ENCODE measurements at regions not wholly inside any gene's neighbourhood (a gene's known extent, or its start where the extent isn't known, plus 50 kb on each side); places are given as distances from the start of the nearest gene placed in this dataset.
"Not testable (repeated sequence)": the region's sequence is repeated elsewhere in the genome, so short reads cannot be mapped to it uniquely, and the experiment has no call there.

DNA sequence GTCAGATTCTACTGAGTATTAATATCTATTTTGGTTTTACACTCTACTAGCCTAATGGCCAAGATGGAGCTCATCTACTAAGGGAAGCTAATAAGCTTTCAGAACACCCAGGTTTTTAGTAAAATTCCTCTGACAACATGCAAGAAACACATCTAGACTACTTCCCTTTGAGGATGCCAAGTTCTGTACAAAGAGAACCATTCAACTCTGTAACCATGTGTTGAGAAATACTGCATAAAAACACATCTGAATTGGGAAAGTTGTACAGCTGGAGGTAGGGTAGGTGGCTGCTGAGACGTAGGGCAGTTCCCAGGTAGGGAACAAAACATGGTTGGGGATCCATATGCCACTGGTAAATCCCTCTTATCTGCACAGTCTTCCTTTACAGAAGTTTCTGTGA, 66.2 kb downstream of the SC5D start:
- no peak for DNase-seq (ENCODE audit: low spot score)

DNA sequence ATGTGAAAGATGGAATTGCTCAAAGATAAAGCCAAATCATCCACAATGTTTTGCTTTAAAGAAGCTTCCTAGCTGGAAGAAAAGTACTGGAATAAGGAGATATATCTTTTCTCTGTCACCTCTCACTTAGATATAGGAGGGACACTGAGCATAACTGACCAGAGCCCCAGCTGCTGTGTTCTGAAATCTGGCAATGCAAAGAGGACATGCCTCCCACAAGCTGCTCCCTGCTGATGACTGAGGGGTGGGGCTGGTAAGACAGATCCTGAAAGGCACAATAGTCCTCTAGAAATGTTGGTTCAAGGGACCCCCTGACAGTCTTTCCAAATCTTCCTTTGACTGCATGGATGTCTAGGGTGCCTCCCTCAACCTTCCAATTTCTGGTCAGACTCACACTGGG, 67.0 kb downstream of the SC5D start:
- DNase-seq (ENCODE audit: low spot score): no peak

DNA sequence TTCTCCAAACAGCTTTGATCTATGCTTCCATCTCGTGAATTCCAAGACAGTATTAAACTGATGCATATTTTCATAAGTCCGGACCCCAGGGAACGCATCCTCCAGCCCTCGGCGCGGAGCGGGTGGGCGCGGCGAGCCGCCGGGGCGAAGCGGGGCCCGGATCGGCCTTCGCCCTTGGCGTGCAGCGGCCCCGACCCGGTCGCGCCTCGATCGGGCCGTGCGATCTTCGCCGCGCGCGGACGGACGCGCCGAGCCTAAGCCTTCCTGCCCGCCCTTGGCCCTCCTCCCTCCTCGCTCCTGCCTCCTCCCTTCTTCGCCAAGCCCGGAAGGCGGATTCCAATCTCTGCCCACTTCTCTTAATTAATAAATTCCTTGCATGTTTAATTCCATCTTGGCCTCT, 70.4 kb downstream of the SC5D start:
- DNase-seq (ENCODE audit: low spot score): not testable (repeated sequence)

DNA sequence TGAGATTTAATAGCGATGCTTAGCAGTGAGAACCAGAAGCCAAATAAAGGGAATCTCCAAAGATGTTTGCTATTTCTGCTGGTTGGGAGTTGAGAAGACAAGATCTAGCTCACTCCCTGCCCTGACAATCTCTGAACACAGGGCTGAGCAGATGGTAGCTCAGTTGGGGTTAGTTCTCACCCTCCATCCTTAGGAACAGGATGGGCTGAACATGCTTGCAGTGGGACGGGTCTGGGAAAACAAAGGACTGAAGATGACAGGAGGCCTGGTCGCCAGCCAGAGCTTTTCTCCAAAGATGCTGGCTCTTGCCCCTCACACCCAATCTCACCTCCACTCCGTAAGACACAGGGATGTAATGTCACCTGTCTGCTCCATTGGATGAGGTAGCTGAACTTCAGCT, 72.7 kb downstream of the SC5D start:
- DNase-seq (ENCODE audit: low spot score): no peak

DNA sequence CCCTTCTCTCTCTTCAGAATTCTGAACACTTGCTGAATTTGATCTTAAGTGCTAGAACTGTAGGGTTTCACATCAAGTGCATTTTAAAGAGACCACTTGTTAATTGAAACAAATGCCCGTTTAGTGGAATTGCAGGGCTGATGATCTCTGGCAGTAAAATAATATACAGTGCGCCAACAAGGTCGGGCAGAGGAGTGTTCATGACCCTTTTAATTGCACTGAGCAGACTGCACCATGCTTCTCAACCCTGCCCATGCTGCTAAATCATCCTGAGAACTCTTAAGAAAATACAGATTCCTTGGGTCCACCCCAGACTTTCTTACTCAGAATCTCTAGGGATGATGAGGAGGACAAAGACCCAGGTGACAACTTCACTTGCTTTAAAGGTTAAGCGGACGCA, 73.5 kb downstream of the SC5D start:
- DNase-seq (ENCODE audit: low spot score): no peak

DNA sequence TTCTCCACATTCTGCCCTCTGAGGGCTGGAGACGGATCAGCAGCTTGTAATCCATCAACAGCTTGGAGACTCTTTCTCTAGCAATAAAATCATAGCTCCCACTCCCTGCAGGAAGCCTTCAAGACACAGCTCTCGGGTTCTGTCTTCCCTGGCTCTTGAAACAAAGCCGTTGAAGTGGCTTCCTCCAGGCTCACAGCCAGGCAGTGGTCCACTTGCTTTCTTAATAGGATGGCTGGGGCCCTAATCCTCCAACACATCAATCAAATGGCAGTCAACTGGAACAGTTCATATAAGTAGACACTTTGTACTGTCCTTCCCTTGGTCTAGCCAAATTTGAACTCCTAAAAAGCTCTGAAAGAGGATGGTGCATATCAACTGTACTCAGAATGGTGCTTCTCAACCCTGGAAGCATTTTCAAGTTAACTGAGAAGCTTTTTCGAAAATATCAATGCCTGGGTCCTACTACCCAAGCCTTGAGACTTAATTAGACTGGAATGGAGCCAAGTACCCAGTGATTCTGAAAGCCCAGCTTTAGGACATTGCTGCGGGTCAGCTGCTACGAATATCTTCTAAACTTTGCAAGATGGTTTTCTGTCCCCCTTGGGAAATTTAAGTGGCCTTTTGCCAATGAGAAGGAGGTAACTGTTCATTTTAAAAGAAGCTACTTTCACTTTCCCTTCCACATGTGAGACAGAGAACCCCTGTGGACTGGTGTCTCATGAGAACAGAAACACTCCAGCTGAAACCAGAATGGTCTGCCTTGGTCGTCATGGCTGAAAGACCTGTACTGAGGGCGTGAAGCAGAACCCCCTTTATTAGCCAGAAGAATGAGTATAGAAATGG, 74.7 kb downstream of the SC5D start:
- no peak for DNase-seq (ENCODE audit: low spot score)

DNA sequence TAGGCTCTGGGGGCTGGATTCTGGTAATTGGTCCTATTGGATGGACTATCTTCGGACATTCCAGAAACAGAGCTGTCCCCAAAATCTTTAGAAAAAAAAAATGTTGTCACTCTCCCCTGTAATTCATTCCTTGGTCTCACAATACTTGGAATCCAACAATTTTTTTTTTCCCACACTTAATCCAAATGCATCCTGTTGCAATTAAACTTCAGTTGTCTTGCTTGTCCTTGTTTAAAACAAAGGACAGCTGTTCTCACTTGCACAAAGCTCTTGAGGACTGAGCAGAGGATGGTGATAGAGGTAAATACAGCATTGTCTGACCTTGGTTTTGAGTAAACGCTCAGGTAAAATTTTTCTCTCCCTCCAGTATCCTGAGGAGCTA, 75.3 kb downstream of the SC5D start:
- no peak for DNase-seq (ENCODE audit: low spot score)

DNA sequence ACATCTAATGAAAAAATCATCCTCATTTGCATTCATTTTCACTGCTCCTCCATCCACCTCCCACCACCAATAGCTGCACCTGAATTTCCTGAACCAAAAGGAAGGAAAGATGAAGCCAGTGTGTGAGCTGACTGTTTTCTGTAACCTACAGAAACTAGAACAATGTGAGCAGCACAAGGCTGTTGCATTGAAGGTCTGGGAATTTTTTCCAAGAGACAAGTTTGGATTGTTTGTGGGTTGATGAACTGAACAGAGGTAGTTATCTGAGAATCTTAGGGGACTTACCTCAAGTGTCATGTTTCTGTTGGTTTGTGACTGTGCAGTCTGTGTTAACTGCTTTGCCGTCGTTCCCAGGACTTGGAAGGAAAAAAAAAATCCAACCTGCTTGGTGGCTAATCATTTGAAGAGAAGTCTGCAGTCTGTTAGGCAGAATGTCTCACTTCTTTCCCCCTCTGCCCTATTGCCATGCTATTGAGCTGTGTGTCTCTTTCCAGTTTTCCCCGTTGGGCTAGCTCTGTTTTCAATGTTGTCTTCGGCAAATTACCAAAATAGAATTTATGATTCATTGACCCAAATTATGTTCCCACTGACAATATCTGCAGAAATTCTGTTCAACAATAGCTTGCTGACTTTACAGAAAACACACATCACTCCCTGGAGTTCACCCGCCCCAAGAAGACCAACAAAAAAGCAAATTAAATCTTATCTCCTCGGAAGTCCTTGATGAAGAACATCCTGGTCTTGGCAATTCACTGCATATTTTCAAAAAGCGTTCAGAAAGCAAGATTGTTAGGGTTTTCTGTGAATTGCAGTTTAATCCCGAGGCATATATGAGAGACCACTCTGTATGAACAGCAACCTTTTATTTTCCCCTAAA, 76.0 kb downstream of the SC5D start:
- DNase-seq (ENCODE audit: low spot score): no peak

DNA sequence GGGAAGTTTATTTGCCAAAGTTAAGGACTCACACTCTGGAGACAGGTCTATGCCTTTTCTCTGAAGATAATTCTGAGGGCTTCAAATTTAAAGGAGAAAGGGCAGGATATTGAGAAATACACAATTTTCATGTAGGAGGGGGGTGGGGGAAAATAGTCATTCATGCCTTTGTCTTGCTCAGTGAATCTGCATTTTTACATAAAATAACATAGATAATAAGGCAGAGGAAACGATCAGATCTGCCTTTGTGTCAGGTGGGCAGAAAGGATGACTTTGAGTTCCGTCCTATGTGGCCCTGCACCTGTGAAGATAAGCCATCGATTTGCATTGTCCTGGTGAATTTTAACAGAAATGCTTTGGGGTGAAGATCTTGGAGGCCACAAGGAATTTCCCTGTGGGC, 76.8 kb downstream of the SC5D start:
- no peak for DNase-seq (ENCODE audit: low spot score)

DNA sequence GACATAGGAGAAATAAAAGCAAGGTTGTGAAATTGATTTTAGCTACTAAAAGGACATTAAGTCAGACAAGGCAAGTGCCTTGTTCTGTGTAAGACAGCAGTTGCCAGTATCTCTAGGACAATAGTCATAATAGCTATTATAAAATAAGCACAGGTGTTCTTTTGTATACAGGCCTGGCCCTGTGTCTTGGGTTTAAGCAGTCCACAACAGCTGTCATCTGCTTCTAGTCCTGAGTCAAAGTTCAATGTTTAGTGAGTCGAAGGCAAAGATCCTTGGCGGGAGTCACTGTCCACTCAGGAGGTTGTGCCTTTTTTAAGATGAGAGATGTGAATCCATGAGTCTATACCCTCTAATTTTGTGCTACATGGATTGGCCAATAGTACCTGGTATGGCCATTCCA, 79.5 kb downstream of the SC5D start:
- no peak for DNase-seq (ENCODE audit: low spot score)

DNA sequence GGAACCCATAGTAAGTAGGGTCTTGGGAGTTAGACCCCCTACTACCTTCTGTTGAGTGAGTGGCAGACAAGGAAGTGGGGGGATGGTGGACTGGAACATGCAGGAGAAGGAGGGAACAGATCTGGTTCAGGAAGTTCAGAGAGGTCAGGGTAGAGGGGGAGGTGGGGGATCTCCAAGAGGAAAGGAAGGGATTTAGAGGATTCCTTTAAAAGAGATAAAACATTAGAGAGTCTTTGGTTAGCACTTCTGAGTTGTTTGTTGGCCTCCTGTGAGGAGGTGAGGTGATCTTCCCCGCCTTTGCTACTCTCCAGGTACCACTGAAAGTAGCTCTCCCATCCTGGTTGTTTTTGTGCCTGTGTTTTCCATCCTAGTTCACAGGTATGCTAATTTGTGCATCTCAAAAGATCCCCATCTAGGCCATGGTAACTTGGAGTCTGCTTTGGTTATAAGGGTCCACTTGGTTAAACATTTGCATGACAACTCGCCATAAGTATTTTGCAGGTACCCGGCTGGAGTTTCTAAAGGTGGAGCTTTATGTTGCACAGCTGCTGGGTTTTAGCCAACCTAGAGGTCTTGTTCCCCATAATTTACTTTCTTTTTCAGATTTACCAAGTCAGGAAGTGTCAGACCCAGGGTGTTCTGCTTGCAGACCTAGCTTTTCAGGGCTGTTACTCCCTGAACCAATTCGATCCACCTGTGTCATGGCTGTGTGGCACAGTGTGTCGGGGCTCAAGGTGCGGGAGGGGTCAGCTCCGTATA, 79.3 kb upstream of the SORL1 start:
- no peak for DNase-seq (ENCODE audit: low spot score)

DNA sequence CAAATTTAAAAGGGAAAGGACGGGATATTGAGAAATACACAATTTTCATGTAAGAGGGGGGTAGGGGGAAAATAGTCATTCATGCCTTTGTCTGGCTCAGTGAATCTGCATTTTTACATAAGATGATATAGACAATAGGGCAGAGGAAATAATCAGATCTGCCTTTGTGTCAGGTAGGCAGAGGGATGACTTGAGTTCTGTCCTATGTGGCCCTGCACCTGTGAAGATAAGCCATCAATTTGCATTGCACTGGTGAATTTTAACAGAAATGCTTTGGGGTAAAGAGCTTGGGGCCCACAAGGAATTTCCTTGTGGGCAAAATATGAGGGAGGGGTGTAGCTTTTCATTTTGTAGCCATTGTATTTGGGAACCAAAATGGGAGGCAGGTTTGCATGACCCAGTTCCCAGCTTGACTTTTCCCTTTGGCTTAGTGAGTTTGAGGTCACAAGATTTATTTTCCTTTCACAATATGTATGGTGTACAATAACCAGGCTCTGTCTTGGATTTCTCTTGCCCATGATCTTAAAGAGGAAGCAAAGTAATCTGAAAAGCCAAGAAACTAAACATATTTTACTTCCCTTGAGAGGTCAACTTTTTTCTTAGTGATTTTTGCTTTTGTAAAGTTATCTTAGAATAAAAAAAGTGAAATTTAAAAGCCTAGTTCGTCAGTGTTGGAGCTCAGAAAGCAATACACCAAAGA, 77.7 kb upstream of the SORL1 start:
- DNase-seq (ENCODE audit: low spot score): peak; percentile 19

DNA sequence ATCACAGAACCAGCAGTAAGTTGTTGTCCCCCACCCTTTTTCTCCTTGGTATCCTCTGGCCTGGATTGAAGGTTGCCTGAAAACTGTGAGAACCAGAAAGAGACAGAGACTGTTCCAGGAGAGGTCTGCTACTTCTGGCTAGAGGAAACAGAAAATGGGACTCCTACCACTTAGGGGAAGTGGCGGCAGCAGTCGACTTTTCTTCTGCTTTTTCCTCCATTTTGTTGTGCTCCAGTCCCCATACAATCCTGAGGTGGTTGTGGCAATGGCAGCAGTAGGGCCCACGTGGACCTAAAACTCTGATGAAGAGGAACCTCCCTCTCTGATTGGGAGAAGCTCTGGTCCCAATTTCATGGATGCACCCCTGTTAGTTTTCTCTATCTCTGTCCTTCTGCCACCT, 76.0 kb upstream of the SORL1 start:
- DNase-seq (ENCODE audit: low spot score): no peak

DNA sequence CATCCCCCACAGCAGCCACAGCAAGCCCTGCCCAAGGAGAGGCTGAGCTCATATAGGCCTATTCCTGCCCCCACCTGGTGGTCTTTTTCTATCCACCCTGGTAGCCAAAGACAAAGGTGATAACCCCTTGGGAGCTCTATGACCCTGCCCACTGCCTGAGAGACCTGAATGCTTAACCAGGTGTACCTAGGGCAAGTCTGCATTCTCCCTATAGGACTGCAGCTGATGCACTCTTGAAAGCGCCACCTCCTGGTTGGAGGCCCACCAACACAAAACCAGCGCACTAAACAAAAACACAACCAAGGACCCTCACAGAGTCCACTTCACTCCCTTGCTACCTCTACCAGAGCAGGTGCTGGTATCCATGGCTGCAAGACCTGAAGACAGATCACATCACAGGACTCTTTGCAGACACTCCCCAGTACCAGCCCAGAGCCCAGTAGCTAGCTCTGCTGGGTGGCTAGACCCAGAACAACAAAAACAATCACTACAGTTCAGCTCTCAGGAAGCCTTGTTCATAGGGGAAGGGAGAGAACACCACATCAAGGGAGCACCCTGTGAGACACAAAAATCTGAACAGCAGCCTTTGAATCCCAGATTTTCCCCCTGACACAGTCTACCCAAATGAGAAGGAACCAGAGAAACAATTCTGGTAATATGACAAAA, 72.8 kb upstream of the SORL1 start:
- DNase-seq (ENCODE audit: low spot score): not testable (repeated sequence)

DNA sequence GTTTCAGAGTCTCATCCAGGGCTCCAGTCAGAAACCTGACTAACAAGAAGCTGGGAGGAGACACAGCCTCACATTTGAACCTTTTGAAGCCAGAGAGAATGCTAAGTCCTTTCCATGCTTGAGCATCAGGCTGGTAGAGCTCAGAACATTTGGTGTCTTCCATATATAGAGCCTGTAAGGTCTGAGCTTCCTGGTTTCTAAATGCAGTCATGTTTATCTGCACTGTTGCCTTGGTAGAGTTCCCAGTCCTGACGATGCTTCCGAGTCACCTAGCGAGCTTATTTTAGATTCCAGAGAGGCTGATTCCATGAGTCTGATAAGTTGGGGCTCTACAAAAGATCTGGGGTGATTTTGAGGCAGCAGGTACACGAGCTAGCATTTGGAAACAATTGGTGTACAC, 68.4 kb upstream of the SORL1 start:
- DNase-seq (ENCODE audit: low spot score): peak; percentile 12

DNA sequence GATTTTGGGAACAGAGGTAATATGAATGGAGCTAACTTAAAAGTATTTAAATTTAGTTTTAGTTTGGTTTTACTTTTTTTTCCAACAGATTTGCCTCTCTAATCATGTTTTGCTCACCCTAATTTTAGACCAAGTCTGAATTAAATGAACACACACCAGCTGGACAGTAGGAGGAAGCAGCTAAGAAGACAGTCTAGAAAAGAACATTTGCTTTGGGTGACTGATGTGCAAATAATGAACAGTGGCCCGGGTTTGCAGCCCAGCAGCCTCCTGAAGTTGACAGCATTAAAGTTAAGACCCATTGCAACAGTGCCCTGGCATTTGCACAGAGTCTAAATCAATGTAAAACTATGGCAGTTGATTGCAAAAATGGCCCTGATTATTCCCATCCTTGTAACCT, 66.4 kb upstream of the SORL1 start:
- DNase-seq (ENCODE audit: low spot score): no peak

All from umbilical cord (tissue), 1 donor.